Fibroblast of skin of left biceps (primary cell): ENCODE measurements at regions not wholly inside any gene's neighbourhood (a gene's known extent, or its start where the extent isn't known, plus 50 kb on each side); places are given as distances from the start of the nearest gene placed in this dataset.
"Not testable (repeated sequence)": the region's sequence is repeated elsewhere in the genome, so short reads cannot be mapped to it uniquely, and the experiment has no call there.

Source experiments
- DNase-seq, 2 experiments: peaks; one replicate each; pipeline ENCODE4 v3.0.0-alpha.2; 2013; ENCODE audit warnings: low read depth in 2 of 2

- not testable (repeated sequence) for DNase-seq
Observed at GRCh38 chr7:150193866-150194265, 129.3 kb upstream of the LRRC61 start.
